ENCODE measurements at regions not wholly inside any gene's neighbourhood (a gene's known extent, or its start where the extent isn't known, plus 50 kb on each side); places are given as distances from the start of the nearest gene placed in this dataset.

DNA sequence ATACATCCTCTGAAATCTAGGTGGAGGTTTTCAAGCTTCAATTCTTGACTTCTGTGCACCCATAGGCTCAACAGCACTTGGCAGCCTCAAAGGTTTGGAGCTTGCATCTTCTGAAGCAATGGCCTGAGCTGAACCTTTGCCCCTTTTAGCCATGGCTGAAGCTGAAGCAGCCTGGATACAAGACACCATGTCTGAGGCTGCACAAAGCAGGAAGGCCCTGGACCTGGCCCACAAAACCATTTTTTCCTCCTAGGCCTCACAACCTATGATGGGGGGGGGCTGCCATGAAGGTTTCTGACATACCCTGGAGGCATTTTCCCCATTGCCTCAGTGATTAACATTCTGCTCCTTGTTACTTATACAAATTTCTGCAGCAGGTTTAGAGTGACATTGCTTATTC, 173.3 kb upstream of the PRMT6 start:
- TF ChIP-seq, protein P1, sequence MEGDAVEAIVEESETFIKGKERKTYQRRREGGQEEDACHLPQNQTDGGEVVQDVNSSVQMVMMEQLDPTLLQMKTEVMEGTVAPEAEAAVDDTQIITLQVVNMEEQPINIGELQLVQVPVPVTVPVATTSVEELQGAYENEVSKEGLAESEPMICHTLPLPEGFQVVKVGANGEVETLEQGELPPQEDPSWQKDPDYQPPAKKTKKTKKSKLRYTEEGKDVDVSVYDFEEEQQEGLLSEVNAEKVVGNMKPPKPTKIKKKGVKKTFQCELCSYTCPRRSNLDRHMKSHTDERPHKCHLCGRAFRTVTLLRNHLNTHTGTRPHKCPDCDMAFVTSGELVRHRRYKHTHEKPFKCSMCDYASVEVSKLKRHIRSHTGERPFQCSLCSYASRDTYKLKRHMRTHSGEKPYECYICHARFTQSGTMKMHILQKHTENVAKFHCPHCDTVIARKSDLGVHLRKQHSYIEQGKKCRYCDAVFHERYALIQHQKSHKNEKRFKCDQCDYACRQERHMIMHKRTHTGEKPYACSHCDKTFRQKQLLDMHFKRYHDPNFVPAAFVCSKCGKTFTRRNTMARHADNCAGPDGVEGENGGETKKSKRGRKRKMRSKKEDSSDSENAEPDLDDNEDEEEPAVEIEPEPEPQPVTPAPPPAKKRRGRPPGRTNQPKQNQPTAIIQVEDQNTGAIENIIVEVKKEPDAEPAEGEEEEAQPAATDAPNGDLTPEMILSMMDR (IDR thresholded peaks at IDR 0.05) = no peak
- no peaks in the 10 kb centered on the region for H3K36me3 ChIP-seq
- H3K4me3 ChIP-seq = no peak overlapping the region
- H3K27me3 ChIP-seq (replicated peaks; ENCODE audit: insufficient read depth) = no peaks in the 10 kb centered on the region
- H3K27ac ChIP-seq = no peak overlapping the region
- ATAC-seq (ENCODE audit: insufficient number of reproducible peaks, low FRiP score, low read depth) = no peak
- no peaks in the 10 kb centered on the region for H3K4me1 ChIP-seq (ENCODE audit: control insufficient read depth in 1 of 2, low read depth in 2 of 2)
- H3K9me3 ChIP-seq = no peaks in the 10 kb centered on the region
- DNase-seq (ENCODE audit: low spot score) = no peak

DNA sequence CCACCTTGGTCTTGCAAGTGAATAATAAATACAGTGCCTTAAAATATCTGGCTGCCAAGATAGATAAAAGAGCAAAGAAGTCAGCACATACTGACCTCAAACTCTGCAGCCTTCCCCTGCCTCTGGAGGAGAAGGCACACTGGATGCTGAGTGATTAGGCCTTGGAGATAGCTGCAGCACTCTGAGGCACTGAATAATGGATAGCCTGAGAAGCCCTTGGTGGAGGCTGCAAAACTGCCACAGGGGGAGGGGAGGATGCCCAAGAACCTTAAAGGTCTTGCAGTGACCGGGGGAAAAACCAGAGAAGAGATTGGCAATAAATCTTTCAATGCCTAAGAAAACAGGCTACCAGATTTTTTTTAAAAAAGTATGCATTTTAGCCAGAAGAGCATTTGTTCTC, 167.4 kb upstream of the PRMT6 start:
- H3K36me3 ChIP-seq = no peaks in the 10 kb centered on the region
- H3K4me1 ChIP-seq (ENCODE audit: control insufficient read depth in 1 of 2, low read depth in 2 of 2) = no peaks in the 10 kb centered on the region
- no peak overlapping the region for H3K27ac ChIP-seq
- no peaks in the 10 kb centered on the region for H3K27me3 ChIP-seq (replicated peaks; ENCODE audit: insufficient read depth)
- TF ChIP-seq, protein P1 (IDR thresholded peaks at IDR 0.05) = no peak
- H3K4me3 ChIP-seq = no peak overlapping the region
- DNase-seq (ENCODE audit: low spot score) = no peak
- no peak for ATAC-seq (ENCODE audit: insufficient number of reproducible peaks, low FRiP score, low read depth)
- H3K9me3 ChIP-seq = no peaks in the 10 kb centered on the region

DNA sequence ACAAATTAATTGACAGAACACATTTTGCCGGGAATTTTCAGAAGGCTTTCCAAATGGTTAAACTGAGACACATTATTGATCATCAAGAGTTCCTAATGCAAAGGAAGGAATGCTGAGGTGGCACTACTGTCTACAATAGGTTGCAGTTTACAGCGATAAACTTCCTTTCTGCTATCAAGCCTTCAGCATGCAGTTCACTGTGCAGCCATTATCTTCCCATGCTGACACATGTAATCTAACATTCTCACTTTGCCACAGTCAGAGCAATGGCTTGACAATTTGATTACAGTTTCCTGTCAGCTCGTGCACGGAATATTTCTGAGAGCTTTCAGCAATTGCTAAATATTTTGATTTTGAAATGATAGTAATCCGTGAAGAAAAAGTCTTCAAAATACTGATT, 166.9 kb upstream of the PRMT6 start:
- DNase-seq (ENCODE audit: low spot score) = no peak
- no peak for ATAC-seq (ENCODE audit: insufficient number of reproducible peaks, low FRiP score, low read depth)
- Histone ChIP-seq H3K9me3 (no peaks in the 10 kb centered on the region), H3K4me1 (ENCODE audit: control insufficient read depth in 1 of 2, low read depth in 2 of 2) (no peaks in the 10 kb centered on the region), H3K27me3 (replicated peaks; ENCODE audit: insufficient read depth) (no peaks in the 10 kb centered on the region), H3K36me3 (no peaks in the 10 kb centered on the region), H3K27ac (no peak overlapping the region), H3K4me3 (no peak overlapping the region)
- TF ChIP-seq, protein P1 (IDR thresholded peaks at IDR 0.05) = no peak

DNA sequence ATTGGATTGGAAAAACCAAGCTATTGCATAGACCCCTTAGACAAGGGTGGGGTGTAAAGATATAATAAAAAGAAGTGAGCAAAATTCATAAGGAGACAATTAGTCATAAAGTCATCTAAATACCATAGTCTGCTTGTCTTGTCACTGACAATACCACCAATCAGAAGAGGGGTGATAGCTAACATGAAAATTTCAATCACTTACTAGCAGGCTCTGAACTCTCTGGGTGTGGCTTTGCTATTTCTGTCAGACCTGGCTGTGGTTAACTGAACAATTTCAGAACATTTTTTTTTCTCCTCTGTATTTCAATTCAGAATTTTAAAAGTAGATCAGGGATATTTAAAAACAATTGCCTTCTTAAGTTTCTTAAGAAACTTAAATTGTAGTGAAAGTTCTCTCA, 158.5 kb upstream of the PRMT6 start:
- Histone ChIP-seq H3K27me3 (replicated peaks; ENCODE audit: insufficient read depth) (no peaks in the 10 kb centered on the region), H3K4me3 (no peak overlapping the region), H3K36me3 (no peaks in the 10 kb centered on the region), H3K9me3 (no peaks in the 10 kb centered on the region), H3K27ac (no peak overlapping the region), H3K4me1 (ENCODE audit: control insufficient read depth in 1 of 2, low read depth in 2 of 2) (no peaks in the 10 kb centered on the region)
- TF ChIP-seq, protein P1 (IDR thresholded peaks at IDR 0.05) = no peak
- no peak for DNase-seq (ENCODE audit: low spot score)
- ATAC-seq (ENCODE audit: insufficient number of reproducible peaks, low FRiP score, low read depth) = no peak

DNA sequence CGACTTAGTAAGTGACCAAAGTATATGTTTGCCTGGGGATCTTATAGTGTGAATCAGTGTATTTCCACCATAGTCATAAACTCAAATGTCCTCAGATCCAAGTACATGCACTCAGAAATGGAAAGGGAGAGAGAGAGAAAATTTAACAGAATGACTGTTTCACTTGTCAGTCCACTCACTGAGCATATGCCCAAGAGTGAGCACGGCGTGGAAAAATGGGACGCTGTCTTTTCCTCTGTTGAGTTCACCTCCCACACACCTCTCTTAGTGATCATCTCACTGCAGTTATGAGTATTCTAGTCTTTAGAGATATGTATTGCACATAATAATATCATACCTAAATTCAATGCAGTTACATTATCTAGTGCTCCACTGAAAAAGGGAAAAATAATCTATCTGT, 156.8 kb upstream of the PRMT6 start:
- TF ChIP-seq, protein P1 (IDR thresholded peaks at IDR 0.05) = no peak
- no peaks in the 10 kb centered on the region for H3K4me1 ChIP-seq (ENCODE audit: control insufficient read depth in 1 of 2, low read depth in 2 of 2)
- H3K4me3 ChIP-seq = no peak overlapping the region
- no peaks in the 10 kb centered on the region for H3K36me3 ChIP-seq
- no peak overlapping the region for H3K27ac ChIP-seq
- no peaks in the 10 kb centered on the region for H3K27me3 ChIP-seq (replicated peaks; ENCODE audit: insufficient read depth)
- DNase-seq (ENCODE audit: low spot score) = no peak
- ATAC-seq (ENCODE audit: insufficient number of reproducible peaks, low FRiP score, low read depth) = no peak
- H3K9me3 ChIP-seq = no peaks in the 10 kb centered on the region

All from thoracic aorta (tissue), 2 donors.